AG04449 (cell line): ENCODE measurements at regions not wholly inside any gene's neighbourhood (a gene's known extent, or its start where the extent isn't known, plus 50 kb on each side); places are given as distances from the start of the nearest gene placed in this dataset.
A peak's percentile ranks its signal among the peaks of the same experiment; 100 is the strongest.
"Not testable (repeated sequence)": the region's sequence is repeated elsewhere in the genome, so short reads cannot be mapped to it uniquely, and the experiment has no call there.

Experiments
- CTCF ChIA-PET: fragments of 350-600 bp; formaldehyde crosslinking; extraction: SDS; loops from one replicate; lab custom pipeline; 2021; ENCODE audit warnings: antibody characterized with exemption; lab: Yijun Ruan, JAX
- POLR2A ChIA-PET: fragments of 400-600, 350-600 bp; formaldehyde crosslinking; extraction: SDS; loops from one replicate; lab custom pipeline; 2020; ENCODE audit warnings: antibody characterized with exemption, inconsistent platforms; lab: Yijun Ruan, JAX
- DNase-seq: peaks from one replicate; pipeline ENCODE4 v3.0.0-alpha.2; 2010; ENCODE audit warnings: low read depth, low spot score
- H3K4me3 ChIP-seq: 2 replicates; pipeline ENCODE4 v1.5.1; 2011; ENCODE audit warnings: low read depth, mild to moderate bottlenecking, control low read depth, low read length
- TF ChIP-seq, protein P1 (sequence below): IDR thresholded peaks from one replicate; pipeline ENCODE4 v1.5.1; 2011; ENCODE audit warnings: mild to moderate bottlenecking, moderate library complexity, low read length, control low read depth, inconsistent platforms; ENCODE audit not compliant: insufficient read depth; ENCODE audit errors: missing control alignments

DNA sequence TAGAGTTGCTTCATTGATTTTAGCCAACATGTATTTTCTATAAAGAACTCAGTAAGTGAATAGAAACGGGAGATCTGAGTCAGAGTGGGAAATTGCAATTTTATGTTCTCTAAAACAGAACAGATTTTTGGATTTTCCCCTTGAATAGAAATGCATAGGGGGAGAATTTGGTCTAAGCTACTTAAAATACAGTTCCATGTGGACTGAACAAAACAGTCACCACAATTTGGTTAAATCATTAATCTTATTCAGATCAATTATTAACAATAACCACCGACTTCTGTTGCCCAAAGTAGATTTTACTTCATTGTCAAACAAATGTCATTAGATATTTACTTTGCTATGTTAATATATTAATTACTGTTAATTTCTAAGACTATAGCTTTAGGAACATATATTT lies 107.7 kb downstream of the SCG2 start:
- TF ChIP-seq, protein P1, sequence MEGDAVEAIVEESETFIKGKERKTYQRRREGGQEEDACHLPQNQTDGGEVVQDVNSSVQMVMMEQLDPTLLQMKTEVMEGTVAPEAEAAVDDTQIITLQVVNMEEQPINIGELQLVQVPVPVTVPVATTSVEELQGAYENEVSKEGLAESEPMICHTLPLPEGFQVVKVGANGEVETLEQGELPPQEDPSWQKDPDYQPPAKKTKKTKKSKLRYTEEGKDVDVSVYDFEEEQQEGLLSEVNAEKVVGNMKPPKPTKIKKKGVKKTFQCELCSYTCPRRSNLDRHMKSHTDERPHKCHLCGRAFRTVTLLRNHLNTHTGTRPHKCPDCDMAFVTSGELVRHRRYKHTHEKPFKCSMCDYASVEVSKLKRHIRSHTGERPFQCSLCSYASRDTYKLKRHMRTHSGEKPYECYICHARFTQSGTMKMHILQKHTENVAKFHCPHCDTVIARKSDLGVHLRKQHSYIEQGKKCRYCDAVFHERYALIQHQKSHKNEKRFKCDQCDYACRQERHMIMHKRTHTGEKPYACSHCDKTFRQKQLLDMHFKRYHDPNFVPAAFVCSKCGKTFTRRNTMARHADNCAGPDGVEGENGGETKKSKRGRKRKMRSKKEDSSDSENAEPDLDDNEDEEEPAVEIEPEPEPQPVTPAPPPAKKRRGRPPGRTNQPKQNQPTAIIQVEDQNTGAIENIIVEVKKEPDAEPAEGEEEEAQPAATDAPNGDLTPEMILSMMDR: no peak
- ChIA-PET POLR2A (no interaction called here), CTCF (interaction anchor here (0.9 to 1.2 kb wide), 2 partner anchors 12 to 35 kb away, joined by 3 to 4 read pairs; no protein-coding TSS in a partner anchor)
- H3K4me3 ChIP-seq: no peak overlapping the region
- DNase-seq: no peak

DNA sequence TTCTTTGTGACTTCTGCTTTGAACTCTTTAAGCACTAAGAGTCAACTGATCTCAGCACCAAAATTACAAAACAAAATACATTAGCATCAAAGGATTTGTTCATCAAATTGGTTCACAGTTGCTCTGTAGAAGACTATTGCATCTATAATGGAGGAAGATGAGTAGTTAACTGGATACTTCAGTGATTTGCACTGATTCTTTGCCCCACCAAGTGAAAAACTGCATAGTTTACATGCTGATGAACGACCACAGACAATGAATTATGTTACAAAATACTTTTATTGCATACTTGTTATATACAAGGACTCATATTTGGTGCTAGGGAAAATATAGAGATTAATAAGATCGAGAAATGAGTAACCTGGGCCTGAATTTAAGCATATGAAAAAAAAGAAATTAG lies 107.2 kb downstream of the SCG2 start:
- DNase-seq: peak; percentile 64
- no peak overlapping the region for H3K4me3 ChIP-seq
- ChIA-PET POLR2A (no interaction called here), CTCF (interaction anchor here (0.9 to 1.2 kb wide), 3 partner anchors 11 to 523 kb away, joined by 3 to 4 read pairs (median 3); no protein-coding TSS in a partner anchor)
- TF ChIP-seq, protein P1: no peak

DNA sequence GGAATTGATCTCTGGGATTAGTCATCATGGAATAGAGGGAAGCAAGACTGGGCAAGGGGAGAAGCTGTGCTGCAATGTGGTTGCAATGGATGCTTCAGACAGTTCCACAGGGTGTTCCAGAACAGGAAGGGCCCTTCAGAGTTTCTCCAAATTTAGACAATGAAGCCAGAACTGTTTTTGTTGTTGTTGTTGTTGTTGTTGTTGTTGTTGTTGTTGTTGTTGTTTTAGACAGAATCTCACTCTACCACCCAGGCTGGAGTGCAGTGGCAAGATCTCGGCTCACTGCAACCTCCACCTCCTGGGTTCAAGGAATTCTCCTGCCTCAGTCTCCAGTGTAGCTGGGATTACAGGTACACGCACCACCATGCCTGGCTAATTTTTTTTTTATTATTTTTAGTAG lies 105.3 kb downstream of the SCG2 start:
- POLR2A ChIA-PET, H3K4me3 ChIP-seq, DNase-seq: not testable (repeated sequence)
- CTCF ChIA-PET: interaction anchor here (1.8 kb wide), 1 partner anchor 12 kb away, joined by 5 read pairs; no protein-coding TSS in a partner anchor

DNA sequence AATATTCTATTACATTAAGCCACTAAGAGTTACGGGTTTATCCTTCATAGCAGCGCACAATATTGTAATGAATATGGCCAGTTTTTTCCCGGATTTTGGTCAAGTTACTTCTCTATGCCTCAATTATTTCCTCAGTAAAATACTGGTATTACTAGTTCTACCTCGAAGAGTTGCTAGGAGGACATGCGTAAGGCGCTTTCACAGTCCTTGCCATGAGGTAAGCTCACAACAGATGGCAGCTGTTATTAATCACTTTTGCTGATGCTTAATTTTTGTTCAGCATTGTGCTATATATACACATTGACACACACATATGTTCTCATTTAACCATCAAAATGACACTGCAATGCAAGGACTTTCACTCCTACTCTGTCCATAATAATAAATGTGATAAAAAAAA lies 101.5 kb downstream of the SCG2 start:
- TF ChIP-seq, protein P1: no peak
- CTCF ChIA-PET: no interaction called here
- no peak overlapping the region for H3K4me3 ChIP-seq
- DNase-seq: no peak
- POLR2A ChIA-PET: no interaction called here

- TF ChIP-seq, protein P1: no peak
- no peak overlapping the region for H3K4me3 ChIP-seq
- ChIA-PET POLR2A (no interaction called here), CTCF (no interaction called here)
- no peak for DNase-seq
Measured at GRCh38 chr2:223501641-223502040, 100.5 kb downstream of the SCG2 start.

DNA sequence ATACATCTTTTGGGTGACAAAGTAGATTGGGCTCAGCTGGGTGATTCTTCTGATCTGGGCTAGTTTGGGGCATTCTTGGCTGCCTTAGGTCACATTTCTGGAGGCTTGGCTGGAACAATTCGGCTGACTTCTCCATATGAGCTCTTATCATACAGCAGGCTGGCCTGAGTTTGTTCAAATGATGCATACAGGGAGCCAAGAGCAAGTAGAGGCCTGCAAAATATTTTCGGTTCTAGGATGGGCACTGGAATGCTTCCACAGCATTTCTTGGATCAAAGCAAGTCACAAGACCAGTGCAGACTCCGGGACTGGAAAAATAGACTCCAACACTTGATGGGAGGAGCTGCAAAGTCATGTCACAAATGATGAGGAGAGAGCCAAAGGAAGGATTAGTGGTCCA lies 98.4 kb downstream of the SCG2 start:
- H3K4me3 ChIP-seq: no peak overlapping the region
- ChIA-PET POLR2A (no interaction called here), CTCF (no interaction called here)
- no peak for DNase-seq
- TF ChIP-seq, protein P1: no peak

- H3K4me3 ChIP-seq: no peak overlapping the region
- TF ChIP-seq, protein P1: no peak
- POLR2A ChIA-PET: no interaction called here
- no peak for DNase-seq
- CTCF ChIA-PET: no interaction called here
Measured at GRCh38 chr2:223508372-223508771, 93.8 kb downstream of the SCG2 start.
